IMR-90 (cell line): ENCODE measurements at regions not wholly inside any gene's neighbourhood (a gene's known extent, or its start where the extent isn't known, plus 50 kb on each side); places are given as distances from the start of the nearest gene placed in this dataset.

ENCODE experiments used
- CTCF ChIP-seq: conservative IDR thresholded peaks from 2 replicates; pipeline ENCODE4 v1.5.1; 2012; ENCODE audit warnings: mild to moderate bottlenecking, low read depth, low read length, improper control_type of control experiment
- FOS ChIP-seq: fragments of 150-350 bp; IDR thresholded peaks from 2 replicates; pipeline ENCODE4 v1.6.1; 2016; ENCODE audit warnings: low read depth, low read length
- MXI1 ChIP-seq: IDR thresholded peaks from 2 replicates; pipeline ENCODE4 v1.6.1; 2012; ENCODE audit warnings: low read depth, mild to moderate bottlenecking, low read length, moderate library complexity, borderline replicate concordance
- POLR2A ChIP-seq: IDR thresholded peaks from 2 replicates; pipeline ENCODE4 v1.6.1; 2012; ENCODE audit warnings: mild to moderate bottlenecking, low read depth, low read length
- RAD21 ChIP-seq: IDR thresholded peaks from 2 replicates; pipeline ENCODE4 v1.6.1; 2012; ENCODE audit warnings: low read length, improper control_type of control experiment
- RFX5 ChIP-seq: IDR thresholded peaks from 2 replicates; pipeline ENCODE4 v1.8.0; 2012; ENCODE audit warnings: low read depth, mild to moderate bottlenecking, low read length, moderate library complexity

- TF ChIP-seq RFX5: no peak
- no peak for TF ChIP-seq CTCF
- no peak for TF ChIP-seq POLR2A
- TF ChIP-seq RAD21: no peak
- TF ChIP-seq MXI1: no peak
- no peak for TF ChIP-seq FOS
These were observed 1177.5 kb downstream of the NSUN3 start for GRCh38 chr3:95240395-95240794.
